Fibroblast of lung (primary cell): ENCODE measurements at regions not wholly inside any gene's neighbourhood (a gene's known extent, or its start where the extent isn't known, plus 50 kb on each side); places are given as distances from the start of the nearest gene placed in this dataset.

Experiments used
- DNase-seq, 2 donors: peaks; one replicate each; pipeline versions ENCODE4 v3.0.0 to v3.0.0-alpha.2; 2010; ENCODE audit warnings: low read depth in 2 of 2
- H2AFZ ChIP-seq: 2 replicates; pipeline ENCODE4 v1.5.1; 2012; ENCODE audit warnings: low read length, control low read depth, inconsistent platforms
- H3K27ac ChIP-seq: 2 replicates; pipeline ENCODE4 v1.5.1; 2011; ENCODE audit warnings: low read length, control low read depth; ENCODE audit not compliant: insufficient read depth
- H3K27me3 ChIP-seq: 2 replicates; pipeline ENCODE4 v1.5.1; 2011; ENCODE audit warnings: mild to moderate bottlenecking, low read length; ENCODE audit not compliant: control insufficient read depth, insufficient read depth
- H3K36me3 ChIP-seq: 2 replicates; pipeline ENCODE4 v1.5.1; 2011; ENCODE audit warnings: low read length; ENCODE audit not compliant: control insufficient read depth, insufficient read depth
- H3K4me1 ChIP-seq: 2 replicates; pipeline ENCODE4 v1.5.1; 2011; ENCODE audit warnings: low read length; ENCODE audit not compliant: control insufficient read depth, insufficient read depth; ENCODE audit errors: extremely low read depth
- H3K4me2 ChIP-seq: 2 replicates; pipeline ENCODE4 v1.5.1; 2011; ENCODE audit warnings: low read length, control low read depth; ENCODE audit not compliant: insufficient read depth; ENCODE audit errors: extremely low read depth
- H3K4me3 ChIP-seq, 4 experiments: fragments of 200-600 bp in 1 of 4; sonication (generic) in 1 of 4; replicated peaks in 1 of 4; 2 replicates each; pipeline ENCODE4 v1.5.1; 2011 to 2016; ENCODE audit warnings: low read length in 4 of 4, low read depth in 3 of 4, mild to moderate bottlenecking in 3 of 4, control low read depth in 2 of 4, inconsistent platforms in 1 of 4, mixed read lengths in 1 of 4; ENCODE audit not compliant: insufficient read depth in 1 of 4; ENCODE audit errors: control extremely low read depth in 1 of 4
- H3K79me2 ChIP-seq: 2 replicates; pipeline ENCODE4 v1.5.1; 2012; ENCODE audit warnings: mild to moderate bottlenecking, low read length, inconsistent platforms; ENCODE audit not compliant: control insufficient read depth, insufficient read depth
- H3K9ac ChIP-seq: 2 replicates; pipeline ENCODE4 v1.5.1; 2011; ENCODE audit warnings: mild to moderate bottlenecking, low read length, control low read depth; ENCODE audit not compliant: insufficient read depth
- H3K9me3 ChIP-seq: 2 replicates; pipeline ENCODE4 v1.5.1; 2012; ENCODE audit warnings: low read depth, low read length; ENCODE audit not compliant: control insufficient read depth, insufficient read depth
- H4K20me1 ChIP-seq: 2 replicates; pipeline ENCODE4 v1.5.1; 2011; ENCODE audit warnings: low read length; ENCODE audit not compliant: control insufficient read depth, insufficient read depth; ENCODE audit errors: extremely low read depth
- EZH2 ChIP-seq: IDR thresholded peaks from 2 replicates; pipeline ENCODE4 v1.5.1; 2012; ENCODE audit warnings: low read length, control low read depth, mild to moderate bottlenecking; ENCODE audit errors: missing control alignments
- TF ChIP-seq, protein P1 (sequence below), 2 donors: IDR thresholded peaks in 1 of 2; conservative IDR thresholded peaks in 1 of 2; 1 replicate in 1 of 2; 2 replicates in 1 of 2; pipeline ENCODE4 v1.5.1; 2011 to 2012; ENCODE audit warnings: low read length in 2 of 2, control low read depth in 1 of 2, inconsistent platforms in 1 of 2, low read depth in 1 of 2, mild to moderate bottlenecking in 1 of 2

DNA sequence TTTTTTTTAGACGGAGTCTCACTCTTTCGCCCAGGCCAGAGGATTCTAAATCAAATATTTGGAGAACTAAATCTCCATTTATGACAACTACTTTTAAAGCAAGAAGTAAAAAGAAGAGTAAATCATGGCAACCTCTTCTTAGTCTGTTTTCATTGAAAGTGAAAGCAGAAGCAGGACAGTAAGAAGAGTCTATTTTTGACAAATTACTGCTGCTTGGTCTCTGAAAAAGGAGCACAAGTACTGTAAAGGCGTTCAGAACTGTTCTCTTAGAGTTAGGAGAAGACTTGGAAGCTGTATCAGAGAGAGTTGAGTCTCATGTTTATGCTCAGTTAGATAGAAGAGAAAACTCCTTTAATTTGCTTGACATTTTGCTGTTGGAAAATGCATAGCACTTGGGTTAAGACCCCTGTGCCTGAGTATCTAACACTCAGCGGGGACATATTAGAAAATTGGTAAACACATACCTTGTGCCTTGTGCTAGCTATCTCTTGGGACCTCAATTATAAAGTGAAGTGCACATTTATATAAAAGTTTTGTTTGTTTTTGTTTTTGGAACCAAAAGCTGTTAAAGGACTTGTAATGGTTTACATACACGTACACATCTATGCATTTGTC is 433.0 kb downstream of the ANKRD7 start:
- no peaks in the 10 kb centered on the region for H3K9me3 ChIP-seq
- H3K79me2 ChIP-seq = no peaks in the 10 kb centered on the region
- no peak overlapping the region for H3K9ac ChIP-seq
- H4K20me1 ChIP-seq = no peaks in the 10 kb centered on the region
- DNase-seq = no peak
- H3K36me3 ChIP-seq = no peaks in the 10 kb centered on the region
- no peak overlapping the region for H3K4me3 ChIP-seq
- no peak overlapping the region for H3K4me2 ChIP-seq
- H3K27me3 ChIP-seq = no peaks in the 10 kb centered on the region
- no peak overlapping the region for H3K27ac ChIP-seq
- no peak for TF ChIP-seq EZH2
- TF ChIP-seq, protein P1, sequence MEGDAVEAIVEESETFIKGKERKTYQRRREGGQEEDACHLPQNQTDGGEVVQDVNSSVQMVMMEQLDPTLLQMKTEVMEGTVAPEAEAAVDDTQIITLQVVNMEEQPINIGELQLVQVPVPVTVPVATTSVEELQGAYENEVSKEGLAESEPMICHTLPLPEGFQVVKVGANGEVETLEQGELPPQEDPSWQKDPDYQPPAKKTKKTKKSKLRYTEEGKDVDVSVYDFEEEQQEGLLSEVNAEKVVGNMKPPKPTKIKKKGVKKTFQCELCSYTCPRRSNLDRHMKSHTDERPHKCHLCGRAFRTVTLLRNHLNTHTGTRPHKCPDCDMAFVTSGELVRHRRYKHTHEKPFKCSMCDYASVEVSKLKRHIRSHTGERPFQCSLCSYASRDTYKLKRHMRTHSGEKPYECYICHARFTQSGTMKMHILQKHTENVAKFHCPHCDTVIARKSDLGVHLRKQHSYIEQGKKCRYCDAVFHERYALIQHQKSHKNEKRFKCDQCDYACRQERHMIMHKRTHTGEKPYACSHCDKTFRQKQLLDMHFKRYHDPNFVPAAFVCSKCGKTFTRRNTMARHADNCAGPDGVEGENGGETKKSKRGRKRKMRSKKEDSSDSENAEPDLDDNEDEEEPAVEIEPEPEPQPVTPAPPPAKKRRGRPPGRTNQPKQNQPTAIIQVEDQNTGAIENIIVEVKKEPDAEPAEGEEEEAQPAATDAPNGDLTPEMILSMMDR (conservative IDR thresholded peaks at IDR 0.05 in 1 of 2, IDR thresholded peaks at IDR 0.05 in 1 of 2; ENCODE audit: low read depth in 1 of 2, low read length in 2 of 2) = no peak
- no peaks in the 10 kb centered on the region for H3K4me1 ChIP-seq
- no peak overlapping the region for H2AFZ ChIP-seq

DNA sequence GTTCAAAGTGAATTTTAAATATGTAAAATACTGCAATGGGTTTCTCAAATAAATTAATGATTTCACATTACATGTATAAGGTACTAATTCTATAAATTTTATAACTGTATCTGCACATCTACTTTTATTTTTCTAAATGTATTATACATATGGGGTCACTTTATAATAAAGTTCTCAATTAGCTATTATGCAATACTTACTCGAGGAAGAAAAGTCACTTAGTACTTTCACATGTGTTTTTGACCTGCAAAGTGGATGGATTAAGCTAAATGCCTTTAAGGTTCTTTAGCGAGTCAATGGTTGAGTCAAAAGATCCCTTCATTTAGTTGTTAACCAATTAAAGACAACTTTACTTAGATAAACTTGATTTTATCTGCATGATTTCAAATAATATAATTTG is 437.8 kb downstream of the ANKRD7 start:
- H4K20me1 ChIP-seq = no peaks in the 10 kb centered on the region
- no peak overlapping the region for H3K9ac ChIP-seq
- no peak for DNase-seq
- no peaks in the 10 kb centered on the region for H3K79me2 ChIP-seq
- H3K27me3 ChIP-seq = no peaks in the 10 kb centered on the region
- no peak overlapping the region for H3K4me3 ChIP-seq
- TF ChIP-seq EZH2 = no peak
- TF ChIP-seq, protein P1 (conservative IDR thresholded peaks at IDR 0.05 in 1 of 2, IDR thresholded peaks at IDR 0.05 in 1 of 2; ENCODE audit: low read depth in 1 of 2, low read length in 2 of 2) = no peak
- no peak overlapping the region for H3K27ac ChIP-seq
- no peak overlapping the region for H3K4me2 ChIP-seq
- H3K36me3 ChIP-seq = no peaks in the 10 kb centered on the region
- no peaks in the 10 kb centered on the region for H3K4me1 ChIP-seq
- H2AFZ ChIP-seq = no peak overlapping the region
- no peaks in the 10 kb centered on the region for H3K9me3 ChIP-seq

- no peak overlapping the region for H3K9ac ChIP-seq
- H3K4me2 ChIP-seq = no peak overlapping the region
- H3K36me3 ChIP-seq = no peaks in the 10 kb centered on the region
- H3K4me1 ChIP-seq = no peaks in the 10 kb centered on the region
- H2AFZ ChIP-seq = no peak overlapping the region
- no peak for TF ChIP-seq EZH2
- TF ChIP-seq, protein P1 (conservative IDR thresholded peaks at IDR 0.05 in 1 of 2, IDR thresholded peaks at IDR 0.05 in 1 of 2; ENCODE audit: low read depth in 1 of 2, low read length in 2 of 2) = no peak
- H3K79me2 ChIP-seq = no peaks in the 10 kb centered on the region
- no peaks in the 10 kb centered on the region for H3K27me3 ChIP-seq
- no peaks in the 10 kb centered on the region for H4K20me1 ChIP-seq
- H3K9me3 ChIP-seq = no peaks in the 10 kb centered on the region
- H3K27ac ChIP-seq = no peak overlapping the region
- DNase-seq = no peak
- H3K4me3 ChIP-seq = no peak overlapping the region
Observed at GRCh38 chr7:118664498-118664897, 440.0 kb downstream of the ANKRD7 start.
